Kidney (tissue), 13 donors: ENCODE measurements at regions not wholly inside any gene's neighbourhood (a gene's known extent, or its start where the extent isn't known, plus 50 kb on each side); places are given as distances from the start of the nearest gene placed in this dataset.

ENCODE experiments used
- DNase-seq, 5 donors: peaks; one replicate each; pipeline ENCODE4 v3.0.0-alpha.2; 2013 to 2020
- FAIRE-seq: peaks from 2 replicates; lab custom pipeline; 2012; peaks lifted over from hg19 to GRCh38; lab: Jason Lieb, UNC
- H3K27ac ChIP-seq, 2 donors: one replicate each; pipeline ENCODE4 v1.7.0; 2013; ENCODE audit warnings: low read depth in 2 of 2, low read length in 2 of 2, inconsistent platforms in 1 of 2
- H3K27me3 ChIP-seq: one replicate; pipeline ENCODE4 v1.7.1; 2013; ENCODE audit warnings: low read length, inconsistent platforms; ENCODE audit not compliant: control insufficient read depth, insufficient read depth
- H3K36me3 ChIP-seq, 3 donors: one replicate each; pipeline versions ENCODE4 v1.7.0 to v1.7.1; 2013; ENCODE audit warnings: low read length in 3 of 3, control low read depth in 1 of 3, inconsistent platforms in 1 of 3; ENCODE audit not compliant: insufficient read depth in 3 of 3, control insufficient read depth in 2 of 3
- H3K4me1 ChIP-seq, 3 donors: one replicate each; pipeline versions ENCODE4 v1.7.0 to v1.7.1; 2013; ENCODE audit warnings: low read length in 3 of 3, inconsistent platforms in 1 of 3, low read depth in 1 of 3; ENCODE audit not compliant: control insufficient read depth in 2 of 3, insufficient read depth in 2 of 3
- H3K4me3 ChIP-seq, 3 donors: one replicate each; pipeline versions ENCODE4 v1.7.0 to v1.8.1; 2013; ENCODE audit warnings: low read length in 3 of 3, control low read depth in 1 of 3, inconsistent platforms in 1 of 3
- H3K9ac ChIP-seq, 3 donors: one replicate each; pipeline versions ENCODE4 v1.7.0 to v1.7.1; 2013; ENCODE audit warnings: low read length in 3 of 3, control low read depth in 1 of 3, inconsistent platforms in 1 of 3
- H3K9me3 ChIP-seq, 3 donors: one replicate each; pipeline versions ENCODE4 v1.7.0 to v1.7.1; 2013; ENCODE audit warnings: low read length in 3 of 3, control low read depth in 1 of 3, inconsistent platforms in 1 of 3; ENCODE audit not compliant: control insufficient read depth in 2 of 3, insufficient read depth in 1 of 3
- intact Hi-C: fragments of 100-400 bp; cut with DNase I; formaldehyde crosslinking; loops from one replicate; pipeline ENCODE4 v1.11.1; 2022
- TF ChIP-seq, protein P1 (sequence below): IDR thresholded peaks from 3 replicates; pipeline ENCODE4 v1.5.1; 2012; ENCODE audit warnings: mild to moderate bottlenecking, moderate library complexity, borderline replicate concordance; ENCODE audit not compliant: insufficient read depth; ENCODE audit errors: extremely low read depth
- donor health status: control.
- donor health status: control.
- donor health status: control.
- donor health status: control.
- donor health status: control.
- donor health status: DM: yes; HTN: yes; CAD: no.
- donor health status: Normal renal cell carcinoma (clear cell type).

DNA sequence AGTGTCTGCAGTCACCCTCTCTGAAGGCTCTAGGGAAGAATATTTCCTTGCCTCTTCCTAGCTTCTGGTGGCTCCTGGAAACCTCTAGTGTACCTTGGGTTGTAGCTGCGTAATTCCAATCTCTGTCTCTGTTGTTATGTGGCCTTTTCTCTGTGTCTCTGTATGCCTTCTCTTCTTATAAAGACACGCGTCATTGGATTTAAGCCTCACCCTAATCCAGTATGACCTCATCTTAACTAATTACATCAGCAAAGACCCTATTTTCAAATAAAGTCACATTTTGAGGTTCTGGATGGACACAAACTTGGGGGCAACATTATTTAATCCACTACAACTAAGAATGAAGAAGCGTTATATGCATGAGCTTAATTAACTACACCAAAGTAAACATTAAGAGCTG is 111.4 kb upstream of the ZNF184 start:
- Histone ChIP-seq H3K36me3 (no peaks in the 10 kb centered on the region), H3K9me3 (peaks cover 0 to 2% (median 0%) of the 10 kb centered on the region in 3 donors), H3K4me1 (no peaks in the 10 kb centered on the region), H3K27ac (no peak overlapping the region), H3K9ac (no peak overlapping the region), H3K4me3 (no peak overlapping the region), H3K27me3 (peaks cover 27% of the 10 kb centered on the region)
- DNase-seq = no peak
- intact Hi-C loops = no loop called here
- TF ChIP-seq, protein P1, sequence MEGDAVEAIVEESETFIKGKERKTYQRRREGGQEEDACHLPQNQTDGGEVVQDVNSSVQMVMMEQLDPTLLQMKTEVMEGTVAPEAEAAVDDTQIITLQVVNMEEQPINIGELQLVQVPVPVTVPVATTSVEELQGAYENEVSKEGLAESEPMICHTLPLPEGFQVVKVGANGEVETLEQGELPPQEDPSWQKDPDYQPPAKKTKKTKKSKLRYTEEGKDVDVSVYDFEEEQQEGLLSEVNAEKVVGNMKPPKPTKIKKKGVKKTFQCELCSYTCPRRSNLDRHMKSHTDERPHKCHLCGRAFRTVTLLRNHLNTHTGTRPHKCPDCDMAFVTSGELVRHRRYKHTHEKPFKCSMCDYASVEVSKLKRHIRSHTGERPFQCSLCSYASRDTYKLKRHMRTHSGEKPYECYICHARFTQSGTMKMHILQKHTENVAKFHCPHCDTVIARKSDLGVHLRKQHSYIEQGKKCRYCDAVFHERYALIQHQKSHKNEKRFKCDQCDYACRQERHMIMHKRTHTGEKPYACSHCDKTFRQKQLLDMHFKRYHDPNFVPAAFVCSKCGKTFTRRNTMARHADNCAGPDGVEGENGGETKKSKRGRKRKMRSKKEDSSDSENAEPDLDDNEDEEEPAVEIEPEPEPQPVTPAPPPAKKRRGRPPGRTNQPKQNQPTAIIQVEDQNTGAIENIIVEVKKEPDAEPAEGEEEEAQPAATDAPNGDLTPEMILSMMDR = no peak
- FAIRE-seq = no peak

DNA sequence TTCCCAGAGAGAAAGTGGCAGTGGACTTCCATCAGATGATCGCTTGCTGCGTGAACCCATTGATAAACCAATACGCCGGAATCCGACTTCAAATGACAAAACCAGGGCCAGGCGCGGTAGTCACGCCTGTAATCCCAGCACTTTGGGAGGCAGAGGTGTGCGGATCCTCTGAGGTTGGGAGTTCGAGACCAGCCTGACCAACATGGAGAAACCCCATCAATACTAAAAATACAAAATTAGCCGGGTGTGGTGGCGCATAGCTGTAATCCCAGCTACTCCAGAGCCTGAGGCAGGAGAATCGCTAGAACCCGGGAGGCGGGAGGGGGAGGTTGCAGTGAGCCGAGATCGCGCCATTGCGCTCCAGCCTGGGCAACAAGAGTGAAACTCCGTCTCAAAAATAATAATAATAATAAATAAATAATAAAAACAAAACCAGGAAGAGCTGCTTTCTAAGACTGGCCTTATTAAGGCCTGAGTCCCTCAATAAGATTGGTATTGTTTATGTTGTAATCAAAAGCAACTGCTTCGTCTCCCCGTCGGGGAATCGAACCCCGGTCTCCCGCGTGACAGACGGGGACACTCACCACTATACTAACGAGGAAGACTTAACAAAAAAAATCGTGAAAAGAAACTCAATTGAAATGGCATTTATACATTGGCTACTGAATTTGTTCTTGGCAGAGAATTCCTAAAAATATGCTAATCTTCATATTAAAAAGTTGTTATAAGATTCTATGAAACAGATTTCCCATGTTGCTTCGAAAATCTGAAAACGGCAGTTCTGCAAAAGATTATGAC is 110.2 kb upstream of the ZNF184 start:
- H3K4me3 ChIP-seq = no peak overlapping the region
- H3K27me3 ChIP-seq = peaks cover 24% of the 10 kb centered on the region
- H3K27ac ChIP-seq = no peak overlapping the region
- intact Hi-C loops = no loop called here
- no peaks in the 10 kb centered on the region for H3K36me3 ChIP-seq
- TF ChIP-seq, protein P1 = no peak
- DNase-seq (peak in 4 of 5 donors; percentile 53 to 74 (median 64)), FAIRE-seq (no peak)
- no peaks in the 10 kb centered on the region for H3K4me1 ChIP-seq
- H3K9ac ChIP-seq = no peak overlapping the region
- H3K9me3 ChIP-seq = peaks cover 0 to 2% (median 0%) of the 10 kb centered on the region in 3 donors

DNA sequence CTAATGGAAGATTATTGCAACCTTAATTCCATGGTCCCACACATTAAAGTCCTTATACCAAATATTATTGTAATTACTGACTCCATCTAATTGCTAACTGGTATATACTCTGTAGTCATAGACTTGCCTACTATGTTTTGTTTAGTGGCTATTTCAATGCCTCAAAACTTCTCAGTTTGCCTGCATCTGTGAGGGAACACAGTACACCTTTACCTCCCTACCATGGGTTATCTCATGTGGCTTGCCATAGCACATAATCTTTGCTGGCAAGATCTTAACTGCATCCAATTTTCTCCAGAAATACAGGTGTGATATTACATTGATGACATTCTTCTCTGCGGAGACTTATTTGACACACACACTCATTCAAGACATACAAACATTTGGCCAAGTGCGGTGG is 107.1 kb upstream of the ZNF184 start:
- H3K27ac ChIP-seq = no peak overlapping the region
- H3K36me3 ChIP-seq = no peaks in the 10 kb centered on the region
- no peak overlapping the region for H3K9ac ChIP-seq
- TF ChIP-seq, protein P1 = no peak
- no peak for FAIRE-seq
- no peak for DNase-seq
- intact Hi-C loops = no loop called here
- H3K4me3 ChIP-seq = no peak overlapping the region
- no peaks in the 10 kb centered on the region for H3K4me1 ChIP-seq
- peaks cover 0 to 3% (median 2%) of the 10 kb centered on the region in 3 donors for H3K9me3 ChIP-seq
- H3K27me3 ChIP-seq = peaks cover 16% of the 10 kb centered on the region
